ENCODE measurements at regions not wholly inside any gene's neighbourhood (a gene's known extent, or its start where the extent isn't known, plus 50 kb on each side); places are given as distances from the start of the nearest gene placed in this dataset.

DNA sequence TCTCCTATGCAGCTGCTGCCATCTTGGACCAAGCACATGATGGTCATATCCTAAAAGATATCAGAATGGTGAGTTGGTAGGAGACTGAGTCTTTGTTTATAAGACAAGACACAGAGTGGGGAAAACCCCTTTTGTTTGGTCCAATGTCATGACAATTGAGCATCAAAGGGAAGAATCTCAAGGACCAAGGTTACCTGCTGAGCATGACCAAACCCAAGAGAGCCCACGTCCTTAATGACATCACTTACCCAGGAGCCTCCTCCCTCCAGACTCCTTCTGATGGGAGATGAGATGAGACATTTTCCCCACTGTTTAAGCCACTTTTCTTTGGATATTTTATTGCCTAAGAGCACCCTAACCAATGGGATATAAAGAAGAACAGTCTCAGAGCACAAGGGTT, 478.1 kb downstream of the NPIPA7 start:
- ChIA-PET CTCF (no interaction called here), POLR2A (ENCODE audit: unreplicated experiment) (no interaction called here)
- BruUV-seq (replicated peaks) = no TSS peak
- no peak overlapping the region for H4K5ac ChIP-seq (ENCODE audit: low read depth, low read length)
- ATAC-seq (ENCODE audit: low read depth) = no peak
- intact Hi-C loops (cut with micrococcal nuclease) (no loop called here), dilution Hi-C loops (cut with HindIII; ENCODE audit: low sequenced_read_pairs, unreplicated experiment) (no loop called here), in situ Hi-C loops (cut with MboI; ENCODE audit: low sequenced_read_pairs) (loop anchor here (25.0 kb wide), 1 partner anchor 605 kb away; the partner anchor contains the start of gene XYLT1)
- no peak overlapping the region for H3K4ac ChIP-seq (ENCODE audit: low read depth, low read length)
- no CpG with 5 or more reads among the region's 1 CpG for WGBS, 2 experiments (ENCODE audit: extremely low coverage in 2 of 2, insufficient read length in 1 of 2)
- no peaks in the 10 kb centered on the region for H3K79me1 ChIP-seq (ENCODE audit: low read depth in 1 of 2, low read length in 2 of 2)
- no peak overlapping the region for H4K8ac ChIP-seq (ENCODE audit: low read depth in 2 of 2, low read length in 2 of 2)
- H3K9ac ChIP-seq (ENCODE audit: low read depth, low read length) = no peak overlapping the region
- no peak overlapping the region for H4K91ac ChIP-seq (ENCODE audit: insufficient read depth, low read depth, low read length)
- H3K23ac ChIP-seq (ENCODE audit: low read depth, low read length) = no peak overlapping the region
- no peak overlapping the region for H2AFZ ChIP-seq (replicated peaks; ENCODE audit: low read length, poor library complexity)
- no peaks in the 10 kb centered on the region for H3K27me3 ChIP-seq (ENCODE audit: control insufficient read depth, insufficient read depth, low read length)
- H3K9me3 ChIP-seq (ENCODE audit: control insufficient read depth, insufficient read depth, low read length) = peaks cover 3% of the 10 kb centered on the region; the same call in 1 of the 2 replicates
- H3K27ac ChIP-seq (ENCODE audit: insufficient read depth, low read length) = no peak overlapping the region
- H3K18ac ChIP-seq (ENCODE audit: low read depth, low read length) = no peak overlapping the region
- TF ChIP-seq CHD1 (IDR thresholded peaks at IDR 0.05; ENCODE audit: low read depth, low read length) (no peak), MAZ (IDR thresholded peaks at IDR 0.05; ENCODE audit: borderline replicate concordance, low read depth, low read length) (no peak)
- no peak overlapping the region for H2AK5ac ChIP-seq (ENCODE audit: low read depth, low read length)
- H2AK9ac ChIP-seq (replicated peaks; ENCODE audit: low read depth, low read length, poor library complexity) = no peak overlapping the region
- H3K9me1 ChIP-seq (ENCODE audit: insufficient read depth, low read length) = no peaks in the 10 kb centered on the region
- no peaks in the 10 kb centered on the region for H3K4me1 ChIP-seq (ENCODE audit: control insufficient read depth, insufficient read depth, low read length)
- no peak overlapping the region for H3K56ac ChIP-seq (ENCODE audit: extremely low read depth, insufficient read depth, low read length)
- no peak overlapping the region for H3K14ac ChIP-seq (replicated peaks; ENCODE audit: low read depth, low read length)
- H3K4me3 ChIP-seq (ENCODE audit: insufficient read depth, low read depth, low read length) = no peak overlapping the region
- no peak for DNase-seq
- no peak overlapping the region for H2BK120ac ChIP-seq (ENCODE audit: low read depth, low read length)
- no peak overlapping the region for H2BK20ac ChIP-seq (ENCODE audit: low read depth, low read length)
- no peak overlapping the region for H2BK5ac ChIP-seq (ENCODE audit: low read depth, low read length, poor library complexity, severe bottlenecking)
- no peak overlapping the region for H3K4me2 ChIP-seq (ENCODE audit: low read depth, low read length)
- no peak overlapping the region for H2BK15ac ChIP-seq (ENCODE audit: low read depth, low read length)
- no peaks in the 10 kb centered on the region for H3K36me3 ChIP-seq (ENCODE audit: control insufficient read depth, insufficient read depth, low read length)
- H4K20me1 ChIP-seq (ENCODE audit: insufficient read depth, low read length) = no peaks in the 10 kb centered on the region
